ENCODE measurements at regions not wholly inside any gene's neighbourhood (a gene's known extent, or its start where the extent isn't known, plus 50 kb on each side); places are given as distances from the start of the nearest gene placed in this dataset.

- no peak for DNase-seq (ENCODE audit: insufficient read length, low spot score, missing footprints)
- Histone ChIP-seq H3K36me3 (ENCODE audit: insufficient read depth, low read length) (no peaks in the 10 kb centered on the region), H3K4me3 (ENCODE audit: insufficient read depth, low read length) (no peak overlapping the region), H3K27me3 (ENCODE audit: insufficient read depth, low read length) (no peaks in the 10 kb centered on the region), H3K27ac (ENCODE audit: low read depth, low read length) (no peak overlapping the region), H2AFZ (ENCODE audit: low read length) (no peak overlapping the region), H3K79me2 (ENCODE audit: insufficient read depth, low read length) (no peaks in the 10 kb centered on the region), H3K9me3 (ENCODE audit: low read depth, low read length) (no peaks in the 10 kb centered on the region), H3K4me1 (ENCODE audit: insufficient read depth, low read length) (peaks cover 6% of the 10 kb centered on the region), H3K4me2 (ENCODE audit: insufficient read depth, low read length) (no peak overlapping the region), H4K20me1 (ENCODE audit: insufficient read depth, low read length) (no peaks in the 10 kb centered on the region)
- no peak for TF ChIP-seq CTCF (IDR thresholded peaks at IDR 0.05; ENCODE audit: extremely low read depth, low read depth, low read length)
Observed at GRCh38 chr12:108419949-108420348, 80.8 kb upstream of the CMKLR1 start.

- TF ChIP-seq CTCF (IDR thresholded peaks at IDR 0.05; ENCODE audit: extremely low read depth, low read depth, low read length): no peak
- DNase-seq (ENCODE audit: insufficient read length, low spot score, missing footprints): peak; percentile 62
- Histone ChIP-seq H4K20me1 (ENCODE audit: insufficient read depth, low read length) (no peaks in the 10 kb centered on the region), H3K9me3 (ENCODE audit: low read depth, low read length) (no peaks in the 10 kb centered on the region), H3K36me3 (ENCODE audit: insufficient read depth, low read length) (no peaks in the 10 kb centered on the region), H2AFZ (ENCODE audit: low read length) (no peak overlapping the region), H3K79me2 (ENCODE audit: insufficient read depth, low read length) (no peaks in the 10 kb centered on the region), H3K4me1 (ENCODE audit: insufficient read depth, low read length) (peaks cover 6% of the 10 kb centered on the region), H3K4me3 (ENCODE audit: insufficient read depth, low read length) (no peak overlapping the region), H3K4me2 (ENCODE audit: insufficient read depth, low read length) (no peak overlapping the region), H3K27ac (ENCODE audit: low read depth, low read length) (no peak overlapping the region), H3K27me3 (ENCODE audit: insufficient read depth, low read length) (peaks cover 3% of the 10 kb centered on the region)
Observed at GRCh38 chr12:108418164-108418890, 79.2 kb upstream of the CMKLR1 start.

GRCh38 chr12:108414021-108414420 is 74.9 kb upstream of the CMKLR1 start:
- Histone ChIP-seq H3K9me3 (ENCODE audit: low read depth, low read length) (no peaks in the 10 kb centered on the region), H3K4me2 (ENCODE audit: insufficient read depth, low read length) (no peak overlapping the region), H3K27me3 (ENCODE audit: insufficient read depth, low read length) (peaks cover 8% of the 10 kb centered on the region), H4K20me1 (ENCODE audit: insufficient read depth, low read length) (no peaks in the 10 kb centered on the region), H3K36me3 (ENCODE audit: insufficient read depth, low read length) (no peaks in the 10 kb centered on the region), H2AFZ (ENCODE audit: low read length) (no peak overlapping the region), H3K27ac (ENCODE audit: low read depth, low read length) (no peak overlapping the region), H3K4me3 (ENCODE audit: insufficient read depth, low read length) (no peak overlapping the region), H3K4me1 (ENCODE audit: insufficient read depth, low read length) (peaks cover 6% of the 10 kb centered on the region), H3K79me2 (ENCODE audit: insufficient read depth, low read length) (no peaks in the 10 kb centered on the region)
- TF ChIP-seq CTCF (IDR thresholded peaks at IDR 0.05; ENCODE audit: extremely low read depth, low read depth, low read length): no peak
- DNase-seq (ENCODE audit: insufficient read length, low spot score, missing footprints): no peak

- Histone ChIP-seq H3K27ac (ENCODE audit: low read depth, low read length) (no peak overlapping the region), H3K36me3 (ENCODE audit: insufficient read depth, low read length) (no peaks in the 10 kb centered on the region), H3K4me2 (ENCODE audit: insufficient read depth, low read length) (no peak overlapping the region), H2AFZ (ENCODE audit: low read length) (no peak overlapping the region), H3K27me3 (ENCODE audit: insufficient read depth, low read length) (peaks cover 11% of the 10 kb centered on the region), H3K4me3 (ENCODE audit: insufficient read depth, low read length) (no peak overlapping the region), H4K20me1 (ENCODE audit: insufficient read depth, low read length) (no peaks in the 10 kb centered on the region), H3K9me3 (ENCODE audit: low read depth, low read length) (no peaks in the 10 kb centered on the region), H3K4me1 (ENCODE audit: insufficient read depth, low read length) (no peaks in the 10 kb centered on the region), H3K79me2 (ENCODE audit: insufficient read depth, low read length) (no peaks in the 10 kb centered on the region)
- no peak for DNase-seq (ENCODE audit: insufficient read length, low spot score, missing footprints)
- TF ChIP-seq CTCF (IDR thresholded peaks at IDR 0.05; ENCODE audit: extremely low read depth, low read depth, low read length): no peak
Observed at GRCh38 chr12:108410689-108411088, 71.6 kb upstream of the CMKLR1 start.

Data from osteoblast (primary cell).